Testis (tissue), 2 donors: ENCODE measurements at regions not wholly inside any gene's neighbourhood (a gene's known extent, or its start where the extent isn't known, plus 50 kb on each side); places are given as distances from the start of the nearest gene placed in this dataset.

Experiments used
- CTCF ChIP-seq, 3 experiments: fragments of 450-650 bp in 2 of 3; fragments of 200-600 bp in 1 of 3; sonication (generic) in 1 of 3; IDR thresholded peaks; one replicate each; pipeline ENCODE4 v1.5.1; 2016 to 2019; ENCODE audit warnings: antibody characterized with exemption in 3 of 3, mild to moderate bottlenecking in 2 of 3, moderate library complexity in 1 of 3
- POLR2A ChIP-seq: fragments of 450-650 bp; IDR thresholded peaks from one replicate; pipeline ENCODE4 v1.6.1; 2017; ENCODE audit warnings: antibody characterized with exemption, mild to moderate bottlenecking, moderate library complexity

GRCh38 chr6:151719070-151719469, 88.4 kb upstream of the ESR1 start:
- TF ChIP-seq CTCF (IDR thresholded peaks at IDR 0.05), result no peak
- TF ChIP-seq POLR2A, result no peak
